ENCODE measurements at regions not wholly inside any gene's neighbourhood (a gene's known extent, or its start where the extent isn't known, plus 50 kb on each side); places are given as distances from the start of the nearest gene placed in this dataset.

GRCh38 chr11:23041001-23041503 lies 180.8 kb upstream of the CCDC179 start:
- DNase-seq, result no peak

- DNase-seq, result no peak
These were observed 198.4 kb upstream of the CCDC179 start for GRCh38 chr11:23058656-23059055.

DNA sequence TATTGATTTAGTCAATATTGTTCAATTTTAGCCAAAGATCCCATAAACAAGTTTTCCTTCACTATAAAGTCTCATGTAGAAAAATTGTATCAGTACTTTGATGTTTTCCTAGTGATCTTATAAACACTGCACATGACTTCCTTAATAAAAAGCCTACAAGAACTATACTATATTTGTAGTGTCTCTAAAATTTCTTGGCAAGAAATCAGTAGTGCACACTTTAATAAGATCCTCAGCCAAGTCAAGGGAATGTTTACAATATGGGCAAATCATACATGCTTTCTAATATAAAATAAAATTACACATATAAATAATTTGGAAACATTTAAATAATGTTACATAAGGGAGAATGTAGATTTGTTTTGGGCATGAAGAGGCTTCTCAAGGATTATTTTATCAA lies 203.0 kb upstream of the CCDC179 start:
- DNase-seq, result no peak

DNA sequence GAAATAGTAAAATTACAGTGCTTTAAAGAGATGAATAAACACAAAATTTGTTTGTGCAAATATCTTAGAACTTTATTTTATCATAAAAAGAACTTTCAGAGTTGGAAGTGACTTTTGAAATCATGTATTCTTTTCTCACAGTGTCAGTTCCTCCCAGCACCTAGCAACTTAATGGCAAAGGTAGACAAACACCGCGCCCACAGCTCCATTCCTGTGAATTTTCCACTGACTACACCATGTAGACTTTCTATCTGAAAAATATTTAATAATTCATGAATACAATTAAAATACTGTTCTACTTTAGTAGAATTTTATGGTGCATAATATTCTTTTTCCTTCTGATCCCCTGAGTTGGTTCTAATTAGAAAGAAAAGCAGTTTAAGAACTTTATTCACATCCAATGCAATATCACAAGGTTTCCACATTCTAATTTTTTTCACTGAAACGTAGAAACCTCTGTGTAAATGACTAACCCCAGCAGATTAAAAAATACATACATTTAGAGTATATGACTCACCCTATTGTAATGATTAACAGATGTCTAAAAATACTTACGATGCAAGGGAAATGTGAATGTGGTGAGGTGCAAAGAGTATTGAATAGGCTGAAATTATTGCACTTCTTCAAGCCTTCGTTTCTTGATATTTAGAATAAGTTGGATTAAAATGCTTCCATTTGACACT lies 218.2 kb upstream of the CCDC179 start:
- no peak for DNase-seq

- no peak for DNase-seq
These were observed 219.1 kb upstream of the CCDC179 start for GRCh38 chr11:23079382-23079813.

DNA sequence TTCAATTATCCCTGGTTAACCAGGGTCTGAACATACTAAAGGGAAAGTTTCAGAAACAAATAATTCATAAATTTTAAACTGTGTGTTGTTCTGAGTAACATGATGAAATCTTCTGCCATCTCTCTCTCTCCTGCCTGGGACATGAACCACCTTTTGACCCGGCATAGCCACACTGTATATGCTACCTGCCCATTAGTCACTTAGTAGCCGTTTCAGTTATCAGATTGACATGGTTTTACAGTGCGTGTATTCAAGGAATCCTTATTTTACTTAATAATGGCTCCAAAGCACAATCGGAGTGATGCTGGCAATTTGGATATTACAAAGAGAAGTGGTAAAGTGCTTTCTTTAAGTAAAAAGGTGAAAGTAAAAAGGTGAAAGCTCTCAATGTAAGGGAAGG lies 227.1 kb upstream of the CCDC179 start:
- no peak for DNase-seq

DNA sequence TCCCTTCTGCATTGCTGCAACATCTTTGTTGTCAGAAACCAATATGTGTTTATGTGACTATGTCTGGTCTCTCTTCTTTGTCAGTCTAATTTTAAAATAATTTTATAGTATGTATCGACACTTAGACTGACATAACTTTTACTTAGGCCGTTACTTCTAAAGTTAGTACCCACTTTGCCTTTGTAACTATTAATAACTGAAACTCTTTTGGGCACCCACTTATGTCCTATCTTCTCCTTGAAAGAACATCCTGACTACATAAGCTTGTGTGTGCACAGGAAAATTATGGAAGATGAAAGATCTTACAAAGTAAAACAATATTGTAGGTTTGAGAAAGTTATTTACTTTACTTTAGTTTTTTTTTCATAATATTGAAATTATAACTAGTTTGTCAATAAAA lies 230.4 kb upstream of the CCDC179 start:
- DNase-seq, result no peak

- DNase-seq, result no peak
These were observed 235.4 kb upstream of the CCDC179 start for GRCh38 chr11:23095650-23096189.

GRCh38 chr11:23097891-23098290 lies 237.6 kb upstream of the CCDC179 start:
- no peak for DNase-seq

- DNase-seq, result no peak
These were observed 239.0 kb upstream of the CCDC179 start for GRCh38 chr11:23099256-23099655.

DNA sequence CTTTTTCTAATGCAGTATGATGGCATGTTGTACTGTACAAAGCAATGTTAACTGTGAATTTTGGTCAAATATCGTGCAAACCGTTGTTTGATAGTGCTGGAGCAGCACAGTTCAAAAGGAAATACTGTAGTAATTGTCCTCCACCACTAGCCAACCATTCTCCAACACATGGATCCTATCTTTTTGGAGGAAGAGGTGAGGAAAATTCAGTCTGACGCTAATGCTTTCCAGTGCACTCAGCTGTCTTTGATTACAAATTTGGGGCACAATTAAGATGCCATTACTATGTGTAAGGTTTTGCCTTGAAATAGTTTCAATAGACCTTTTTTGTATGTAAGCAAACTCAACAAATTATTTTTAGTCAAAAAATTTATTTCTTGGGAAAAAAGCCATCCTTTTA lies 240.5 kb upstream of the CCDC179 start:
- DNase-seq, result no peak

DNA sequence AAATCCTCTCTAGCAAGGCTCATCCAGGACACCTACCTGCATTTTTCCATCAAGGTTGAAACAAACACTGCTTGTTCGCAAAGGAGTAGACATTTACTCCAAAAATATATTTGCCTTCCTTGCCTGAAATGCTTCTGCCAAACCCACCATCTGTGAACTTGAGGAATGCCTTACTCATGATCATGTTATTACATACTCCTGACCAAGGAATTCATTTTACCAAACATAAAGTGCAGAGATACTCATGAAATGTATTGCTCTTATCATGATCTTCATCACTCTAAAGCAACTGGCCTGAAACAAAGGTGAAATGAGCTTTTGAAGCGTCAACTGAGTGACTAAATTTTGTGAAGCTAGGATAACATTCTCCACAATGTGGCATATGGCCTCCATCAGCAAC lies 243.1 kb upstream of the CCDC179 start:
- DNase-seq, result no peak

GRCh38 chr11:23111527-23111926 lies 251.3 kb upstream of the CCDC179 start:
- DNase-seq, result no peak

DNA sequence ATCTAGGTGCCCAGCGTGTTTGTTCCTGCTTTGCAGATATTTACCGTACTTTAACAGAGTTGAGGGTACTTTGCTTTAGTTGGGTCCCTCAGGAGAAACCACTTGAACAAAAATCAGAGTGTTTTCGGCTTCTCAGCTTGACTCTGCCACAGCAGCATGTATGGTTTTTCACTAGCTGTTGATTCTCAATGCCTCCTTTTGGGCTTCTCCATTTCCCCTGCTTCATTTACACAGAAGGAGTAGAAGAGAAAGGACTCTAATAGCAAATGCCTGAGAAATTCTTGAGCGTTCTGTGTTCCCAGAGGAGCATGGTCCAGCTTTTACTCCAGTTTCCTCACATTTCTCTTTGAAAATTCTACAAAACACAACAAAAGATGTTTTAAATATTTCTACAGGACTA lies 252.1 kb upstream of the CCDC179 start:
- DNase-seq, result no peak

DNA sequence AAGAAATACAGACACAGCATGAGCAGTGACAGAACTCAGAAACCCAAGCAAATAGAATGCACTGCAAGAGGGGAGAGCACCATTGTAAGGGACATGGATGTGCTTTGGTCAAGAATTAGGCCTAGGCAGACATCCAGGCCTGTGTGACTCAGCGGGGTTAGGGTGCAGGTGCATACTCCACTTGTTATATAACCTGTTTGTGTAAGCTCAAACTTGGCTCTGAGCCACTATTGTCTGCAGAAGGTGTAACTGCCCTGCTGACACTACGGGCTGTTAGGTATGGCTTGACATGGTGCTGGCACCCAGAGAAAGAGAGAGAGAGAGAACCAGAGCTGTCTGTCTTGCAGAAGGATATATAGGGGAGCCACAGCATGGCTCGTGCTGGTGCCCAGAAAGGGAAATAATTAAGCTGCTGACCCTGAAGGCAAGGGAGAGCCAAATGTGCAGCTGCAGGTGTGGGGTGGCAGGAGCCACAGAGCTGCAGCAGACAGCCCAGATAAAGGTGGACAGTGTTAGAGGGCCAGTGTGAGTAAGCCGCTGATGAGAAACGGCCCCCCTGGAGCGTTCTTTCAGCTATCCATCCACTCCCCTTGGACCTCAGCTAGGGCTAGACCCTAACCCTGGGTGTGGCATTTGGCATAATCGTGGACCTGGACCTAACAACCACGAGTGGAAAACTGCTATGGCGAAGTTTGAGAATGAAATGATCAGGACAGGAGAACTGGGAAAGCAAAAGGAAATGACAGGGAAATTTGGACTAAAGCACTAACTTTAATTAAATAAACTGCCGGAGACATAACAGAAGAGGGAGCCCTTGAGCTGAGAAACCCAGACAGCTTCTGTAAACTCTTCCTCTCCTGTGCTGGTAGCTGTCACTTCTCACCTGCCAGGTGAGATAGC lies 253.0 kb upstream of the CCDC179 start:
- DNase-seq, result no peak

- DNase-seq, result no peak
These were observed 253.6 kb upstream of the CCDC179 start for GRCh38 chr11:23113887-23114216.

DNA sequence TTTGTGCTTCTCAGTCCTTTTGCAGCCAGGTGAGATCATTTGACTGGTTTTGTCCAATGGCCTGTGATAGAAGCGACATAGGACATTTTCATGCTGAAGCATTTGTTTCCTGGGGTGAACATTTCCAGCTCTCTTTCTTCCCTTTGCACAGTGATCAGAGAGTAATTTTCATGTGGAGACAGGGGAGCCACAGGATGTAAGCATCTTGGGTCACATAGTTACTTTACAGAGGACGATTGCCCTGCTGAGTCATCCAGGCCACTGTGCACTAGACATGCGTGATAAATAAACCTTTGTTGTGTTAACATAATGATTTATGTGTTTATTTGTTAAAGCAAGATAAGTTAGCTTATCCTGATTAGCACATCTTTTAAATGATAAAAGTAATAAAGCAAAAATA lies 263.5 kb upstream of the CCDC179 start:
- DNase-seq, result no peak

DNA sequence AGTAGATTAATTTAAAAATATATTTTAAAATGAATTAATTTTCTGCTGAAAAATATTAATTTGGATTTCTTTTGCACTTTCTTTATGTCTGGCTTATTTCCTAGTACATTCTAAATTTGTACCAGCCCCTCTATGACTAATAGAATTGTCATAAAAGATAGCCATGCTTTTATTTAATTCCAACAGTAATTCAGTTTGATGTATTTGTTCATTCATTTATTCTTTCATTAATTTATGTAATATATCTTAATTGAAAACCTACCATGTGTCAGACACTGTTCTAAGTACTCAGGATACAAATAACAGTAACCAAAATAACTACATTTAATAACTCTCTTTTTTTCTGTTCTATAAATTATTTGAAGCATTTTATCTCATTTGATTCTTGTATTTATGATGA lies 264.0 kb upstream of the CCDC179 start:
- no peak for DNase-seq

GRCh38 chr11:23124996-23125395 lies 264.7 kb upstream of the CCDC179 start:
- no peak for DNase-seq

- no peak for DNase-seq
These were observed 267.4 kb upstream of the CCDC179 start for GRCh38 chr11:23127706-23128105.

DNA sequence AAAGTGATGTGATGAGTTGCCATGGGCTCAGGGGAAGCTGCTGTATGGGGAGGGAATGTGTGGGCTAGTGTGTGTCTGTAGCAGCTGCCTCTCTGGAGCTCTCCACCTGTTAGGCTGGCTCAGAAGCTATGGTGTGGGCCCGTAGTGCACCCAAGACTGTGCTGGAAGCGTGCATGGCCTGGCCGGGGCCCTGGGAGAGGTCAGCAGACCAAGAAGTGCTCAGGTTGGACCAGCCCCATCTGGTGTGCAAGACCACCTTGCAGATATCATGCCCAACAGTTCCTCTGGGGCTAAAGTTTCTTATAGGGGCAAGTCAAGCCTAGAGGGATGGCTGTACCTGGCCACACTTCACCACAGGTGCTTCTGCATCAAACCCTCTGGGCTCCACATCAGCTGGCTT lies 274.4 kb upstream of the CCDC179 start:
- no peak for DNase-seq

DNA sequence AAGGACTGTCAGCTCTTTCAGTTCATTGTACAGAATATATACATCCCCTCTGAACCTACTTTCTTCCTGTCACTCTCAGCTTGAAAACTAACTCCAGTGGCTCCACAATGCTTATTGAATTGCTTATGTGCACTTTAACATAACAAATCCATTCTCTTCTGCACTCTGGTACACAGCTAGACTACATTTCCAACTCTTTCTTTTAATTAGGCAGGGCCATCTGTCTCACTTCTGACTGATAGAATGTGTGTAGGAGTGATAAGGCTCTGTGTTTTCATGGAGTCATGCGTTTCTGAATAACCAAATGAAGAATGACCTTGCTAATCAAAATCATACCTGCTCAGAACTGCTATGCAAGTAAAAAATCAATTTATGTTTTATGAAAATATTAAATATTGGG lies 278.5 kb upstream of the CCDC179 start:
- DNase-seq, result no peak

- no peak for DNase-seq
These were observed 282.7 kb upstream of the CCDC179 start for GRCh38 chr11:23143022-23143421.

GRCh38 chr11:23151819-23152218 lies 291.5 kb upstream of the CCDC179 start:
- no peak for DNase-seq
